Spleen (tissue), 7 donors: ENCODE measurements at regions not wholly inside any gene's neighbourhood (a gene's known extent, or its start where the extent isn't known, plus 50 kb on each side); places are given as distances from the start of the nearest gene placed in this dataset.

Experiments
- POLR2AphosphoS5 ChIP-seq, 3 donors: sonication (generic); formaldehyde crosslinking; IDR thresholded peaks; one replicate each; pipeline ENCODE4 v1.5.1; 2017; ENCODE audit warnings: antibody characterized with exemption in 3 of 3
- TF ChIP-seq, protein P1 (sequence below), 11 experiments: fragments of 200-600 bp in 7 of 11; fragments of 450-650 bp in 4 of 11; sonication (generic) in 4 of 11; IDR thresholded peaks in 8 of 11; conservative IDR thresholded peaks in 3 of 11; 1 replicate in 7 of 11; 2 replicates in 4 of 11; pipeline versions ENCODE4 v1.4.0 to v1.8.0; 2016 to 2021; ENCODE audit warnings: antibody characterized with exemption in 11 of 11, inconsistent platforms in 4 of 11, mild to moderate bottlenecking in 1 of 11
- donor health status: DM: no; HTN: no; CAD: no; lungs with moderate emphysema.
- donor health status: DM: no; HTN: no; CAD: no.
- donor health status: DM: no; HTN: no; CAD: no.

DNA sequence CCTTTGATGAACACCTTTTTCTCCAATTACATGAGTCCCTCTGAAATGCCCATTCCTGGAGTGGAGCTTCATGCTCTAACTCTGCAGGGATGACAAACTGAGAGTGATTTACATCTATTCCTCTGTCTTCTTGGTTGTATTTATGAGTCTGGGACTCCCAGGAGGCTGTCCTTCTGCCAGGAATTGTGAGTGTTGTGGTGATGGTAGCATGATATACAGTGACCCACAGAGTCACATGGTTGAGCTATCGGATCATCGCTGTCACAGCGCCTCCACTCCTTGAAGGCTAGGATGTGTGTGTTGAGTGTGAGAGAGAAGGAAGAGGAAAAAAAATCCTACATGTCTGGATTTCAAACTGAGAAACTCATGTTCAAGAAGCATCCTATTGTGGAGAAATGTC, 163.4 kb upstream of the CACNA1E start:
- TF ChIP-seq, protein P1, sequence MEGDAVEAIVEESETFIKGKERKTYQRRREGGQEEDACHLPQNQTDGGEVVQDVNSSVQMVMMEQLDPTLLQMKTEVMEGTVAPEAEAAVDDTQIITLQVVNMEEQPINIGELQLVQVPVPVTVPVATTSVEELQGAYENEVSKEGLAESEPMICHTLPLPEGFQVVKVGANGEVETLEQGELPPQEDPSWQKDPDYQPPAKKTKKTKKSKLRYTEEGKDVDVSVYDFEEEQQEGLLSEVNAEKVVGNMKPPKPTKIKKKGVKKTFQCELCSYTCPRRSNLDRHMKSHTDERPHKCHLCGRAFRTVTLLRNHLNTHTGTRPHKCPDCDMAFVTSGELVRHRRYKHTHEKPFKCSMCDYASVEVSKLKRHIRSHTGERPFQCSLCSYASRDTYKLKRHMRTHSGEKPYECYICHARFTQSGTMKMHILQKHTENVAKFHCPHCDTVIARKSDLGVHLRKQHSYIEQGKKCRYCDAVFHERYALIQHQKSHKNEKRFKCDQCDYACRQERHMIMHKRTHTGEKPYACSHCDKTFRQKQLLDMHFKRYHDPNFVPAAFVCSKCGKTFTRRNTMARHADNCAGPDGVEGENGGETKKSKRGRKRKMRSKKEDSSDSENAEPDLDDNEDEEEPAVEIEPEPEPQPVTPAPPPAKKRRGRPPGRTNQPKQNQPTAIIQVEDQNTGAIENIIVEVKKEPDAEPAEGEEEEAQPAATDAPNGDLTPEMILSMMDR (IDR thresholded peaks at IDR 0.05 in 8 of 11, conservative IDR thresholded peaks at IDR 0.05 in 3 of 11), result no peak
- no peak for TF ChIP-seq POLR2AphosphoS5 (IDR thresholded peaks at IDR 0.05)
